Nephron progenitor cell (in vitro differentiated cells): ENCODE measurements at regions not wholly inside any gene's neighbourhood (a gene's known extent, or its start where the extent isn't known, plus 50 kb on each side); places are given as distances from the start of the nearest gene placed in this dataset.

Experiments used
- DNase-seq: peaks from one replicate; pipeline ENCODE4 v3.0.0; 2021
- H3K27ac Mint-ChIP-seq: 2 replicates; pipeline ENCODE4 v1.8.0; 2021; ENCODE audit warnings: mild to moderate bottlenecking, moderate library complexity, mixed read lengths
- H3K27me3 Mint-ChIP-seq: 2 replicates; pipeline ENCODE4 v1.8.0; 2021; ENCODE audit warnings: mild to moderate bottlenecking, low read depth, mixed read lengths; ENCODE audit not compliant: poor library complexity
- H3K36me3 Mint-ChIP-seq: 2 replicates; pipeline ENCODE4 v1.8.0; 2021; ENCODE audit warnings: low read depth, mixed read lengths
- H3K4me1 Mint-ChIP-seq: 2 replicates; pipeline ENCODE4 v1.8.0; 2021; ENCODE audit warnings: mixed read lengths
- H3K4me3 Mint-ChIP-seq: 2 replicates; pipeline ENCODE4 v1.8.0; 2021; ENCODE audit warnings: mild to moderate bottlenecking, moderate library complexity, mixed read lengths
- H3K9me3 Mint-ChIP-seq: 2 replicates; pipeline ENCODE4 v1.8.0; 2021; ENCODE audit warnings: mild to moderate bottlenecking, moderate library complexity, mixed read lengths
- CTCF ChIP-seq: fragments of 200-600 bp; sonication (generic); IDR thresholded peaks from 2 replicates; pipeline ENCODE4 v1.5.0; 2021; ENCODE audit warnings: antibody characterized with exemption

- no peak overlapping the region for H3K4me3 Mint-ChIP-seq
- H3K27ac Mint-ChIP-seq = peak overlapping the region; percentile 42
- peaks cover 43% of the 10 kb centered on the region for H3K4me1 Mint-ChIP-seq
- no peaks in the 10 kb centered on the region for H3K9me3 Mint-ChIP-seq
- no peak for TF ChIP-seq CTCF
- DNase-seq = no peak
- H3K36me3 Mint-ChIP-seq = no peaks in the 10 kb centered on the region
- H3K27me3 Mint-ChIP-seq = no peaks in the 10 kb centered on the region
These were observed 349.4 kb downstream of the NUF2 start for GRCh38 chr1:163670989-163671757.

- H3K36me3 Mint-ChIP-seq = no peaks in the 10 kb centered on the region
- H3K4me1 Mint-ChIP-seq = peaks cover 43% of the 10 kb centered on the region
- DNase-seq = no peak
- peak overlapping the region; percentile 98 for H3K27ac Mint-ChIP-seq
- no peaks in the 10 kb centered on the region for H3K9me3 Mint-ChIP-seq
- TF ChIP-seq CTCF = no peak
- peak overlapping the region; percentile 48 for H3K4me3 Mint-ChIP-seq
- peaks cover 2% of the 10 kb centered on the region for H3K27me3 Mint-ChIP-seq
These were observed 351.4 kb downstream of the NUF2 start for GRCh38 chr1:163672976-163673758.

DNA sequence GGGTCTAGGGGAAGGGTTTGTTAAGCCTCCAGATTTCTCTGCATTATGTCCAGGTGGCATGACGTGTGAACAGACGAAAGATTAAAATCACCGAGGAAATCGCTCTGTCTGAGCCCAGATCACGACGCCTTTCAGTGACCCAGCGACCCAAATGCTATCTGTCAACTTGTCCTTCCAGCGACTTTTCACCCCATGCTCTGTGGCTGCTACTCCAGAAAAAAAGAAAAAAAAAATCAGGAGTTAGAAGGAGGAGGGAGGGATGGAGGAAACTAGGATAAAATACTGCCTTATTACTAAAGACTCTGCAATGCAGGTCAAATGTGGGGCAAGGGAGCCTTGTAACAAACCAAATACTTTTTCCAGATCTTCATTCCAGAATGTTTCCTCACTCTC lies 352.0 kb downstream of the NUF2 start:
- Mint-ChIP-seq H3K9me3 (no peaks in the 10 kb centered on the region), H3K27me3 (peaks cover 2% of the 10 kb centered on the region), H3K4me1 (peaks cover 43% of the 10 kb centered on the region), H3K36me3 (no peaks in the 10 kb centered on the region), H3K4me3 (peak overlapping the region; percentile 48), H3K27ac (peak overlapping the region; percentile 98)
- peak; percentile 37 for DNase-seq
- no peak for TF ChIP-seq CTCF

DNA sequence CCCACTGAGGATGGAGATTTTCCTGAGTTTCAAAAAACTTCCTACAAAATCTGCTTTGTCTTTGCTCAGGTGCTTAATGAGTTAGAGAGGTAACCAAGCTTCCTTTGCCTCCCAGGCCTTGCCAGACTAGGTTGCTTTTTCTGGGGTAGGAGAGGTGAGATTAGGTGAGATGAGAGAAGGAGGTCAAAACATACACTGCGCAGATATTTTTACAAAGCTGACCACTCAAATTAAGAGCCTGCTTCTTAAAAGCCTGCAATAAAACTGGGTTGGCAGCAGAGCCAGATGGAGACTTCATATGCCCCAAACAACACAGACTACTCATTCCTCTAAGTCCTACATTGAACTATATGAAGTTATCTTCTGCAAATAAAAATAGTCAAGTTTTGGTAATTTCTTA lies 352.5 kb downstream of the NUF2 start:
- Mint-ChIP-seq H3K4me3 (no peak overlapping the region), H3K9me3 (no peaks in the 10 kb centered on the region), H3K36me3 (no peaks in the 10 kb centered on the region), H3K27me3 (peaks cover 2% of the 10 kb centered on the region), H3K4me1 (peaks cover 43% of the 10 kb centered on the region), H3K27ac (peak overlapping the region; percentile 98)
- no peak for DNase-seq
- no peak for TF ChIP-seq CTCF

DNA sequence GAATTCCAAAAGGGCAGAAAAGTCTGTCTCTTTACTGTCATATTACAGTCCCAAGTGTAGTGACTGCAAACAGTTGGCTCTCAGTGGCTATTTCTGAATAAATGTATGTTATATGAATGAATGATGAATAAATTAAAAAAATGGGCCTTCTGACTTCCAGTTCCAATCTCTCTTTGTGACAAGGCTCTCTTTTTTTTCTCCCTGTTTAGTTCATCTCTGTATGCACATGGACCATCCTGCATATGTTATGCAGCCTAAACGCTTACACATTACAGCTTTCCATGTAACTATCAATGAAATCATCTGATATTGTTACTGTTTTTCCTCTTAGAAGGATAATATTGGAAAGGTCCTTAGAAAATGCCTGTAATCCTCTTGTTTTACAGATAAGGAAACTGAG lies 363.0 kb downstream of the NUF2 start:
- Mint-ChIP-seq H3K27me3 (peaks cover 3% of the 10 kb centered on the region), H3K27ac (no peak overlapping the region), H3K9me3 (peaks cover 31% of the 10 kb centered on the region), H3K4me1 (no peaks in the 10 kb centered on the region), H3K4me3 (no peak overlapping the region), H3K36me3 (peaks cover 3% of the 10 kb centered on the region)
- TF ChIP-seq CTCF = no peak
- no peak for DNase-seq
